ENCODE measurements at regions not wholly inside any gene's neighbourhood (a gene's known extent, or its start where the extent isn't known, plus 50 kb on each side); places are given as distances from the start of the nearest gene placed in this dataset.

GRCh38 chr1:72636631-72637030 lies 354.3 kb upstream of the NEGR1 start:
- Mint-ChIP-seq H3K27me3 (ENCODE audit: insufficient read depth) (no peaks in the 10 kb centered on the region), H3K4me1 (peaks cover 24% of the 10 kb centered on the region), H3K9me3 (peaks cover 5% of the 10 kb centered on the region), H3K36me3 (ENCODE audit: low read depth) (no peaks in the 10 kb centered on the region), H3K4me3 (no peak overlapping the region), H3K27ac (no peak overlapping the region)
- TF ChIP-seq CTCF (conservative IDR thresholded peaks at IDR 0.05) = no peak
- no peak for DNase-seq
- H3K4me3 ChIP-seq (ENCODE audit: low read length) = no peak overlapping the region
- H3K36me3 ChIP-seq (ENCODE audit: control insufficient read depth, insufficient read depth, low read length) = no peaks in the 10 kb centered on the region
- H3K27me3 ChIP-seq (ENCODE audit: control insufficient read depth, insufficient read depth, low read length, poor library complexity, severe bottlenecking) = no peaks in the 10 kb centered on the region
- H3K27ac ChIP-seq (ENCODE audit: low read depth, low read length) = no peak overlapping the region
- H3K9ac ChIP-seq (ENCODE audit: extremely low read depth, low read length, poor library complexity, severe bottlenecking) = no peak overlapping the region
- H3K9me3 ChIP-seq (ENCODE audit: control insufficient read depth, low read length) = no peaks in the 10 kb centered on the region
- peaks cover 7% of the 10 kb centered on the region for H3K4me1 ChIP-seq (ENCODE audit: control insufficient read depth, insufficient read depth, low read length)
- 84 to 86% methylated on average over 2 of the region's 2 CpGs for WGBS, 2 experiments (ENCODE audit: insufficient coverage in 1 of 2, insufficient read length in 1 of 2)

GRCh38 chr1:72635719-72636118 lies 353.4 kb upstream of the NEGR1 start:
- H3K27ac ChIP-seq (ENCODE audit: low read depth, low read length) = no peak overlapping the region
- no peak for DNase-seq
- H3K4me3 Mint-ChIP-seq = no peak overlapping the region
- no peak for TF ChIP-seq CTCF (conservative IDR thresholded peaks at IDR 0.05)
- H3K4me1 Mint-ChIP-seq = peaks cover 21% of the 10 kb centered on the region
- 87 to 100% methylated on average over 1 to 5 of the region's 5 CpGs for WGBS, 2 experiments (ENCODE audit: insufficient coverage in 1 of 2, insufficient read length in 1 of 2)
- H3K27me3 ChIP-seq (ENCODE audit: control insufficient read depth, insufficient read depth, low read length, poor library complexity, severe bottlenecking) = no peaks in the 10 kb centered on the region
- H3K9me3 Mint-ChIP-seq = no peaks in the 10 kb centered on the region
- peaks cover 7% of the 10 kb centered on the region for H3K4me1 ChIP-seq (ENCODE audit: control insufficient read depth, insufficient read depth, low read length)
- no peak overlapping the region for H3K9ac ChIP-seq (ENCODE audit: extremely low read depth, low read length, poor library complexity, severe bottlenecking)
- no peak overlapping the region for H3K4me3 ChIP-seq (ENCODE audit: low read length)
- no peaks in the 10 kb centered on the region for H3K27me3 Mint-ChIP-seq (ENCODE audit: insufficient read depth)
- no peaks in the 10 kb centered on the region for H3K9me3 ChIP-seq (ENCODE audit: control insufficient read depth, low read length)
- H3K27ac Mint-ChIP-seq = no peak overlapping the region
- H3K36me3 ChIP-seq (ENCODE audit: control insufficient read depth, insufficient read depth, low read length) = no peaks in the 10 kb centered on the region
- no peaks in the 10 kb centered on the region for H3K36me3 Mint-ChIP-seq (ENCODE audit: low read depth)

- WGBS, 2 experiments (ENCODE audit: insufficient coverage in 1 of 2, insufficient read length in 1 of 2) = 80 to 94% methylated on average over 2 of the region's 3 CpGs
- TF ChIP-seq CTCF (conservative IDR thresholded peaks at IDR 0.05) = no peak
- Histone ChIP-seq H3K9me3 (ENCODE audit: control insufficient read depth, low read length) (no peaks in the 10 kb centered on the region), H3K4me3 (ENCODE audit: low read length) (no peak overlapping the region), H3K9ac (ENCODE audit: extremely low read depth, low read length, poor library complexity, severe bottlenecking) (no peak overlapping the region), H3K27ac (ENCODE audit: low read depth, low read length) (no peak overlapping the region), H3K27me3 (ENCODE audit: control insufficient read depth, insufficient read depth, low read length, poor library complexity, severe bottlenecking) (no peaks in the 10 kb centered on the region), H3K36me3 (ENCODE audit: control insufficient read depth, insufficient read depth, low read length) (no peaks in the 10 kb centered on the region), H3K4me1 (ENCODE audit: control insufficient read depth, insufficient read depth, low read length) (peaks cover 7% of the 10 kb centered on the region)
- Mint-ChIP-seq H3K27ac (no peak overlapping the region), H3K4me3 (no peak overlapping the region), H3K27me3 (ENCODE audit: insufficient read depth) (no peaks in the 10 kb centered on the region), H3K36me3 (ENCODE audit: low read depth) (no peaks in the 10 kb centered on the region), H3K4me1 (peaks cover 21% of the 10 kb centered on the region), H3K9me3 (no peaks in the 10 kb centered on the region)
- DNase-seq = no peak
These were observed 352.6 kb upstream of the NEGR1 start for GRCh38 chr1:72634946-72635345.

Data from endodermal cell (in vitro differentiated cells).